ENCODE measurements at regions not wholly inside any gene's neighbourhood (a gene's known extent, or its start where the extent isn't known, plus 50 kb on each side); places are given as distances from the start of the nearest gene placed in this dataset.
"Not testable (repeated sequence)": the region's sequence is repeated elsewhere in the genome, so short reads cannot be mapped to it uniquely, and the experiment has no call there.

- no peak for DNase-seq
- TF ChIP-seq CTCF (IDR thresholded peaks at IDR 0.05; ENCODE audit: borderline replicate concordance) = no peak
- no peak overlapping the region for H3K27ac ChIP-seq (replicated peaks)
- H3K4me3 ChIP-seq = no peak overlapping the region
- H3K4me1 ChIP-seq = no peaks in the 10 kb centered on the region
- no peaks in the 10 kb centered on the region for H3K27me3 ChIP-seq (ENCODE audit: low read depth)
- H3K36me3 ChIP-seq = no peaks in the 10 kb centered on the region
- intact Hi-C loops (cut with micrococcal nuclease) = no loop called here
- no peaks in the 10 kb centered on the region for H3K9me3 ChIP-seq (replicated peaks)
Measured at GRCh38 chrX:9376111-9376510, 88.7 kb upstream of the TBL1X start.

- H3K27me3 ChIP-seq (ENCODE audit: low read depth); H3K4me1 ChIP-seq; H3K4me3 ChIP-seq; H3K27ac ChIP-seq (replicated peaks); DNase-seq; H3K36me3 ChIP-seq; H3K9me3 ChIP-seq (replicated peaks); intact Hi-C loops (cut with micrococcal nuclease): not testable (repeated sequence)
Measured at GRCh38 chrX:9377216-9377615, 87.6 kb upstream of the TBL1X start.

- no peak for TF ChIP-seq CTCF (IDR thresholded peaks at IDR 0.05; ENCODE audit: borderline replicate concordance)
- no peak for DNase-seq
- no peaks in the 10 kb centered on the region for H3K9me3 ChIP-seq (replicated peaks)
- H3K27me3 ChIP-seq (ENCODE audit: low read depth) = no peaks in the 10 kb centered on the region
- intact Hi-C loops (cut with micrococcal nuclease) = no loop called here
- no peak overlapping the region for H3K4me3 ChIP-seq
- H3K4me1 ChIP-seq = no peaks in the 10 kb centered on the region
- H3K36me3 ChIP-seq = no peaks in the 10 kb centered on the region
- H3K27ac ChIP-seq (replicated peaks) = no peak overlapping the region
Measured at GRCh38 chrX:9378980-9379696, 85.7 kb upstream of the TBL1X start.

- Histone ChIP-seq H3K9me3 (replicated peaks) (no peaks in the 10 kb centered on the region), H3K36me3 (no peaks in the 10 kb centered on the region), H3K27me3 (ENCODE audit: low read depth) (no peaks in the 10 kb centered on the region), H3K27ac (replicated peaks) (no peak overlapping the region), H3K4me3 (no peak overlapping the region), H3K4me1 (no peaks in the 10 kb centered on the region)
- no peak for TF ChIP-seq CTCF (IDR thresholded peaks at IDR 0.05; ENCODE audit: borderline replicate concordance)
- no peak for DNase-seq
- intact Hi-C loops (cut with micrococcal nuclease) = no loop called here
Measured at GRCh38 chrX:9379697-9380551, 84.9 kb upstream of the TBL1X start.

- no peaks in the 10 kb centered on the region for H3K9me3 ChIP-seq (replicated peaks)
- H3K27ac ChIP-seq (replicated peaks) = no peak overlapping the region
- H3K4me3 ChIP-seq = no peak overlapping the region
- intact Hi-C loops (cut with micrococcal nuclease) = no loop called here
- H3K27me3 ChIP-seq (ENCODE audit: low read depth) = no peaks in the 10 kb centered on the region
- no peaks in the 10 kb centered on the region for H3K4me1 ChIP-seq
- H3K36me3 ChIP-seq = no peaks in the 10 kb centered on the region
- no peak for TF ChIP-seq CTCF (IDR thresholded peaks at IDR 0.05; ENCODE audit: borderline replicate concordance)
- no peak for DNase-seq
Measured at GRCh38 chrX:9383655-9384054, 81.2 kb upstream of the TBL1X start.

- DNase-seq = no peak
- H3K27me3 ChIP-seq (ENCODE audit: low read depth) = no peaks in the 10 kb centered on the region
- no peaks in the 10 kb centered on the region for H3K36me3 ChIP-seq
- no peak overlapping the region for H3K4me3 ChIP-seq
- no peak overlapping the region for H3K27ac ChIP-seq (replicated peaks)
- no peaks in the 10 kb centered on the region for H3K4me1 ChIP-seq
- no peaks in the 10 kb centered on the region for H3K9me3 ChIP-seq (replicated peaks)
- TF ChIP-seq CTCF (IDR thresholded peaks at IDR 0.05; ENCODE audit: borderline replicate concordance) = no peak
- intact Hi-C loops (cut with micrococcal nuclease) = no loop called here
Measured at GRCh38 chrX:9388450-9388849, 76.4 kb upstream of the TBL1X start.

Data from left ventricle myocardium inferior (tissue), 1 donor.